ENCODE measurements at regions not wholly inside any gene's neighbourhood (a gene's known extent, or its start where the extent isn't known, plus 50 kb on each side); places are given as distances from the start of the nearest gene placed in this dataset.

- TF ChIP-seq POLR2A (IDR thresholded peaks at IDR 0.05; ENCODE audit: low read depth, low read length), result no peak
- no peak for TF ChIP-seq POLR2AphosphoS5 (IDR thresholded peaks at IDR 0.05; ENCODE audit: low read depth, low read length)
- TF ChIP-seq TAF1 (IDR thresholded peaks at IDR 0.05; ENCODE audit: borderline replicate concordance, low read depth, low read length), result no peak
These were observed 111.3 kb downstream of the TNFSF18 start for GRCh38 chr1:172939475-172939874.

Measured in GM12892 (cell line).